Posterior cingulate gyrus (tissue), 11 donors: ENCODE measurements at regions not wholly inside any gene's neighbourhood (a gene's known extent, or its start where the extent isn't known, plus 50 kb on each side); places are given as distances from the start of the nearest gene placed in this dataset.

ENCODE experiments used
- DNase-seq, 10 donors: peaks; one replicate each; pipeline versions ENCODE4 v3.0.0 to v3.0.0-alpha.2; 2020 to 2021; ENCODE audit warnings: mixed read lengths in 3 of 10
- intact Hi-C: fragments of 100-400 bp; cut with DNase I; formaldehyde crosslinking; loops from one replicate; pipeline ENCODE4 v1.15.1; 2023

- peak in 2 of 10 donors; percentile 10 to 11 for DNase-seq
- intact Hi-C loops = no loop called here
Measured at GRCh38 chr22:27679693-27680488, 121.7 kb downstream of the MN1 start.

GRCh38 chr22:27680636-27681035 lies 120.9 kb downstream of the MN1 start:
- intact Hi-C loops = no loop called here
- DNase-seq = peak in 2 of 10 donors; percentile 7 to 36

- intact Hi-C loops = no loop called here
Measured at GRCh38 chr22:27681037-27681436, 120.5 kb downstream of the MN1 start.

GRCh38 chr22:27682437-27682836 lies 119.1 kb downstream of the MN1 start:
- intact Hi-C loops = no loop called here

More at GRCh38 chr22:27681037-27681436, 120.5 kb downstream of the MN1 start:
- peak in 1 of 10 donors; percentile 3 for DNase-seq

GRCh38 chr22:27684901-27685300 lies 116.7 kb downstream of the MN1 start:
- intact Hi-C loops = no loop called here
- DNase-seq = peak in 2 of 10 donors; percentile 5 to 38

More at GRCh38 chr22:27682437-27682836, 119.1 kb downstream of the MN1 start:
- peak in 2 of 10 donors; percentile 49 to 66 for DNase-seq

GRCh38 chr22:27685515-27685914 lies 116.0 kb downstream of the MN1 start:
- peak in 1 of 10 donors; percentile 16 for DNase-seq
- intact Hi-C loops = no loop called here

GRCh38 chr22:27685970-27686369 lies 115.6 kb downstream of the MN1 start:
- no peak for DNase-seq
- intact Hi-C loops = no loop called here

- intact Hi-C loops = no loop called here
- DNase-seq = peak; percentile 60 to 97 (median 79)
Measured at GRCh38 chr22:27686534-27686933, 115.0 kb downstream of the MN1 start.

GRCh38 chr22:27687984-27688545 lies 113.5 kb downstream of the MN1 start:
- DNase-seq = peak in 1 of 10 donors; percentile 0
- intact Hi-C loops = no loop called here

- intact Hi-C loops = no loop called here
Measured at GRCh38 chr22:27689664-27690063, 111.9 kb downstream of the MN1 start.

GRCh38 chr22:27690599-27690998 lies 111.0 kb downstream of the MN1 start:
- intact Hi-C loops = no loop called here
- no peak for DNase-seq

More at GRCh38 chr22:27689664-27690063, 111.9 kb downstream of the MN1 start:
- DNase-seq = peak in 1 of 10 donors; percentile 2

- no peak for DNase-seq
- intact Hi-C loops = no loop called here
Measured at GRCh38 chr22:27692243-27692642, 109.3 kb downstream of the MN1 start.

GRCh38 chr22:27695925-27696324 lies 105.6 kb downstream of the MN1 start:
- DNase-seq = peak in 1 of 10 donors; percentile 31
- intact Hi-C loops = no loop called here

GRCh38 chr22:27697888-27698287 lies 103.7 kb downstream of the MN1 start:
- DNase-seq = peak in 1 of 10 donors; percentile 28

More at GRCh38 chr22:27697888-27698287, 103.7 kb downstream of the MN1 start:
- intact Hi-C loops = no loop called here
